Stimulated activated CD4-positive, alpha-beta T cell treated with anti-CD3 and anti-CD28 coated beads, Interleukin-4, amount 100 ng/mL, for 4 hours (primary cell): ENCODE measurements at regions not wholly inside any gene's neighbourhood (a gene's known extent, or its start where the extent isn't known, plus 50 kb on each side); places are given as distances from the start of the nearest gene placed in this dataset.
"Not testable (repeated sequence)": the region's sequence is repeated elsewhere in the genome, so short reads cannot be mapped to it uniquely, and the experiment has no call there.

Source experiments
- DNase-seq, 2 experiments: peaks; one replicate each; pipeline ENCODE4 v3.0.0-alpha.2; 2020

- no peak for DNase-seq
Measured at GRCh38 chr6:140193269-140193668, 818.8 kb upstream of the CITED2 start.

GRCh38 chr6:140192018-140192417 lies 817.6 kb upstream of the CITED2 start:
- DNase-seq, result no peak

- DNase-seq, result not testable (repeated sequence)
Measured at GRCh38 chr6:140189263-140189662, 814.8 kb upstream of the CITED2 start.

- DNase-seq, result no peak
Measured at GRCh38 chr6:140185991-140186390, 811.5 kb upstream of the CITED2 start.

GRCh38 chr6:140183881-140184280 lies 809.4 kb upstream of the CITED2 start:
- no peak for DNase-seq

- DNase-seq, result no peak
Measured at GRCh38 chr6:140182821-140183220, 808.4 kb upstream of the CITED2 start.

GRCh38 chr6:140181876-140182275 lies 807.4 kb upstream of the CITED2 start:
- DNase-seq, result no peak

GRCh38 chr6:140180306-140180705 lies 805.9 kb upstream of the CITED2 start:
- DNase-seq, result no peak

GRCh38 chr6:140178935-140179334 lies 804.5 kb upstream of the CITED2 start:
- DNase-seq, result no peak

- no peak for DNase-seq
Measured at GRCh38 chr6:140178520-140178919, 804.1 kb upstream of the CITED2 start.

GRCh38 chr6:140176306-140176705 lies 801.9 kb upstream of the CITED2 start:
- no peak for DNase-seq

GRCh38 chr6:140175486-140175885 lies 801.0 kb upstream of the CITED2 start:
- DNase-seq, result no peak

- no peak for DNase-seq
Measured at GRCh38 chr6:140174524-140174923, 800.1 kb upstream of the CITED2 start.

GRCh38 chr6:140168365-140168764 lies 793.9 kb upstream of the CITED2 start:
- DNase-seq, result no peak

GRCh38 chr6:140160909-140161308 lies 786.5 kb upstream of the CITED2 start:
- DNase-seq, result no peak

GRCh38 chr6:140160494-140160893 lies 786.0 kb upstream of the CITED2 start:
- DNase-seq, result no peak

- DNase-seq, result no peak
Measured at GRCh38 chr6:140156131-140156530, 781.7 kb upstream of the CITED2 start.

- DNase-seq, result no peak
Measured at GRCh38 chr6:140155451-140156126, 781.1 kb upstream of the CITED2 start.

- no peak for DNase-seq
Measured at GRCh38 chr6:140153703-140154102, 779.3 kb upstream of the CITED2 start.

GRCh38 chr6:140147825-140148814 lies 773.7 kb upstream of the CITED2 start:
- DNase-seq, result not testable (repeated sequence)

GRCh38 chr6:140140891-140141290 lies 766.4 kb upstream of the CITED2 start:
- no peak for DNase-seq

GRCh38 chr6:140138311-140139010 lies 764.0 kb upstream of the CITED2 start:
- no peak for DNase-seq

GRCh38 chr6:140134224-140134623 lies 759.8 kb upstream of the CITED2 start:
- DNase-seq, result no peak
